ENCODE measurements at regions not wholly inside any gene's neighbourhood (a gene's known extent, or its start where the extent isn't known, plus 50 kb on each side); places are given as distances from the start of the nearest gene placed in this dataset.

- TF ChIP-seq POLR2AphosphoS5 (IDR thresholded peaks at IDR 0.05; ENCODE audit: borderline replicate concordance, low read depth, low read length) (no peak), EZH2 (IDR thresholded peaks at IDR 0.05) (no peak), FOXP2 (optimal IDR thresholded peaks at IDR 0.05; ENCODE audit: control extremely low read depth, extremely low read length, insufficient read depth) (no peak)
These were observed 925.0 kb upstream of the RBFOX1 start for GRCh38 chr16:6407596-6407995.

Measured in SK-N-MC (cell line).